Endothelial cell of umbilical vein (primary cell): ENCODE measurements at regions not wholly inside any gene's neighbourhood (a gene's known extent, or its start where the extent isn't known, plus 50 kb on each side); places are given as distances from the start of the nearest gene placed in this dataset.

Experiments used
- BruUV-seq: library from RNA; stranded (reverse); fragments of 400-500 nt; replicated peaks from 2 replicates; lab custom pipeline; 2021; lab: Mats Ljungman, UMichigan
- CTCF ChIA-PET: fragments of 300-600, 350-600 bp; sonication (Branson Sonifier 250); formaldehyde crosslinking; loops from one replicate; lab custom pipeline; 2021; ENCODE audit warnings: antibody characterized with exemption, inconsistent platforms; lab: Charles Lee
- POLR2A ChIA-PET: fragments of 300-600, 350-600 bp; sonication (Branson Sonifier 250); formaldehyde crosslinking; loops from one replicate; lab custom pipeline; 2021; ENCODE audit warnings: antibody characterized with exemption, inconsistent platforms; lab: Charles Lee
- DNase-seq: peaks from one replicate; pipeline ENCODE4 v3.0.0-alpha.2; 2011; ENCODE audit warnings: low read depth, low spot score
- FAIRE-seq: peaks from 2 replicates; lab custom pipeline; 2011; peaks lifted over from hg19 to GRCh38; lab: Jason Lieb, UNC
- H2AFZ ChIP-seq: 2 replicates; pipeline ENCODE4 v1.6.0; 2012; ENCODE audit warnings: low read depth, low read length, control low read depth, inconsistent platforms
- H3K27ac ChIP-seq: 2 replicates; pipeline ENCODE4 v1.5.1; 2011; ENCODE audit warnings: low read depth, mild to moderate bottlenecking, control low read depth, low read length, moderate library complexity; ENCODE audit not compliant: insufficient read depth
- H3K27me3 ChIP-seq, 2 experiments: 2 replicates each; pipeline versions ENCODE4 v1.6.0 to v1.6.1; 2011; ENCODE audit warnings: low read length in 2 of 2, mixed read lengths in 1 of 2; ENCODE audit not compliant: control insufficient read depth in 2 of 2, insufficient read depth in 2 of 2
- H3K36me3 ChIP-seq, 2 experiments: 2 replicates in 1 of 2; 3 replicates in 1 of 2; pipeline ENCODE4 v1.5.1; 2011; ENCODE audit warnings: low read length in 2 of 2, mild to moderate bottlenecking in 1 of 2, moderate library complexity in 1 of 2; ENCODE audit not compliant: control insufficient read depth in 2 of 2, insufficient read depth in 2 of 2; ENCODE audit errors: extremely low read depth in 1 of 2
- H3K4me1 ChIP-seq: 3 replicates; pipeline ENCODE4 v1.5.1; 2011; ENCODE audit warnings: mild to moderate bottlenecking, low read length; ENCODE audit not compliant: control insufficient read depth, insufficient read depth; ENCODE audit errors: extremely low read depth
- H3K4me2 ChIP-seq: 2 replicates; pipeline ENCODE4 v1.6.1; 2011; ENCODE audit warnings: low read length, control low read depth, mixed read lengths; ENCODE audit not compliant: insufficient read depth
- H3K4me3 ChIP-seq, 3 experiments: fragments of 200-600 bp in 1 of 3; sonication (generic), shearing (Covaris generic) in 1 of 3; replicated peaks in 1 of 3; 2 replicates each; pipeline ENCODE4 v1.5.1; 2011 to 2016; ENCODE audit warnings: control low read depth in 3 of 3, low read length in 3 of 3, mild to moderate bottlenecking in 2 of 3, inconsistent platforms in 1 of 3, low read depth in 1 of 3, moderate library complexity in 1 of 3; ENCODE audit not compliant: insufficient read depth in 1 of 3
- H3K79me2 ChIP-seq: 2 replicates; pipeline ENCODE4 v1.6.0; 2012; ENCODE audit warnings: low read length, inconsistent platforms; ENCODE audit not compliant: control insufficient read depth, insufficient read depth
- H3K9ac ChIP-seq: replicated peaks from 2 replicates; pipeline ENCODE3; 2011; ENCODE audit warnings: low read length, control low read depth; ENCODE audit not compliant: insufficient read depth; ENCODE audit errors: extremely low read depth
- H3K9me1 ChIP-seq: replicated peaks from 3 replicates; pipeline ENCODE4 v1.6.0; 2011; ENCODE audit warnings: mild to moderate bottlenecking, low read length; ENCODE audit not compliant: control insufficient read depth, insufficient read depth; ENCODE audit errors: extremely low read depth
- H3K9me3 ChIP-seq: replicated peaks from 2 replicates; pipeline ENCODE4 v1.5.1; 2012; ENCODE audit warnings: low read length, inconsistent platforms; ENCODE audit not compliant: control insufficient read depth, insufficient read depth
- H4K20me1 ChIP-seq: replicated peaks from 2 replicates; pipeline ENCODE3; 2011; ENCODE audit warnings: mild to moderate bottlenecking, low read length; ENCODE audit not compliant: control insufficient read depth, insufficient read depth; ENCODE audit errors: extremely low read depth
- CTCF ChIP-seq, 2 donors: IDR thresholded peaks; 1 replicate in 1 of 2; 2 replicates in 1 of 2; pipeline ENCODE4 v1.5.1; 2011; ENCODE audit warnings: low read length in 2 of 2, mild to moderate bottlenecking in 2 of 2, moderate library complexity in 2 of 2, control low read depth in 1 of 2, inconsistent platforms in 1 of 2, low read depth in 1 of 2; ENCODE audit not compliant: insufficient read depth in 1 of 2; ENCODE audit errors: extremely low read depth in 1 of 2
- EZH2 ChIP-seq: IDR thresholded peaks from 2 replicates; pipeline ENCODE4 v1.6.1; 2012; ENCODE audit warnings: borderline replicate concordance, low read depth, mild to moderate bottlenecking, moderate library complexity, low read length, inconsistent platforms; ENCODE audit not compliant: severe bottlenecking
- FOS ChIP-seq: IDR thresholded peaks from 2 replicates; pipeline ENCODE4 v1.6.1; 2011; ENCODE audit warnings: mild to moderate bottlenecking, low read length, moderate library complexity, borderline replicate concordance; ENCODE audit not compliant: insufficient read depth
- GATA2 ChIP-seq: IDR thresholded peaks from 2 replicates; pipeline ENCODE4 v1.7.0; 2011; ENCODE audit warnings: low read depth, mild to moderate bottlenecking, moderate library complexity, mixed read lengths, low read length; ENCODE audit not compliant: insufficient read length, insufficient read depth
- JUN ChIP-seq: IDR thresholded peaks from 2 replicates; pipeline ENCODE4 v1.6.1; 2011; ENCODE audit warnings: borderline replicate concordance, low read depth; ENCODE audit not compliant: insufficient read length, insufficient read depth
- MAX ChIP-seq: IDR thresholded peaks from 2 replicates; pipeline ENCODE4 v1.6.1; 2011; ENCODE audit not compliant: insufficient read depth, insufficient read length
- MYC ChIP-seq: IDR thresholded peaks from one replicate; pipeline ENCODE4 v1.6.1; 2011; ENCODE audit warnings: mild to moderate bottlenecking, low read depth, low read length
- POLR2A ChIP-seq: IDR thresholded peaks from 2 replicates; pipeline ENCODE4 v1.6.1; 2012; ENCODE audit warnings: low read depth, mild to moderate bottlenecking, control low read depth, low read length
- POLR2AphosphoS5 ChIP-seq: IDR thresholded peaks from 2 replicates; pipeline ENCODE4 v1.6.1; 2012; ENCODE audit warnings: low read depth, mild to moderate bottlenecking, control low read depth, low read length, moderate library complexity; ENCODE audit not compliant: insufficient read depth
- dilution Hi-C: fragments of 300-500 bp; cut with MboI; formaldehyde crosslinking; loops from one replicate; pipeline ENCODE4 v1.15.0; 2019; ENCODE audit warnings: low sequenced_read_pairs; ENCODE audit not compliant: extremely low pct_ligation_motif_present
- intact Hi-C: fragments of 100-400 bp; cut with micrococcal nuclease; formaldehyde crosslinking; loops from one replicate; pipeline ENCODE4 v1.10.0; 2022

GRCh38 chr2:221705185-221705877, 133.2 kb upstream of the EPHA4 start:
- H3K4me3 ChIP-seq = no peak overlapping the region
- H2AFZ ChIP-seq = no peak overlapping the region
- no peaks in the 10 kb centered on the region for H3K36me3 ChIP-seq
- no peaks in the 10 kb centered on the region for H3K27me3 ChIP-seq
- ChIA-PET CTCF (no interaction called here), POLR2A (no interaction called here)
- TF ChIP-seq GATA2 (no peak), FOS (no peak), EZH2 (no peak)
- H3K4me2 ChIP-seq = no peak overlapping the region
- no peaks in the 10 kb centered on the region for H3K9me3 ChIP-seq
- dilution Hi-C loops = no loop called here
- no TSS peak for BruUV-seq
- H3K4me1 ChIP-seq = no peaks in the 10 kb centered on the region
- no peaks in the 10 kb centered on the region for H3K9me1 ChIP-seq
- intact Hi-C loops = no loop called here
- H3K27ac ChIP-seq = no peak overlapping the region
- no peak overlapping the region for H3K9ac ChIP-seq
- H3K79me2 ChIP-seq = no peaks in the 10 kb centered on the region
- H4K20me1 ChIP-seq = no peaks in the 10 kb centered on the region
- FAIRE-seq (no peak), DNase-seq (no peak)

GRCh38 chr2:221704442-221704841, 132.3 kb upstream of the EPHA4 start:
- dilution Hi-C loops = no loop called here
- Histone ChIP-seq H3K27ac (no peak overlapping the region), H3K4me2 (no peak overlapping the region), H3K4me1 (no peaks in the 10 kb centered on the region), H3K9me3 (no peaks in the 10 kb centered on the region), H4K20me1 (no peaks in the 10 kb centered on the region), H2AFZ (no peak overlapping the region), H3K79me2 (no peaks in the 10 kb centered on the region), H3K27me3 (no peaks in the 10 kb centered on the region), H3K9me1 (no peaks in the 10 kb centered on the region), H3K9ac (no peak overlapping the region), H3K4me3 (no peak overlapping the region), H3K36me3 (no peaks in the 10 kb centered on the region)
- TF ChIP-seq POLR2AphosphoS5 (no peak), GATA2 (no peak), CTCF (IDR thresholded peaks at IDR 0.05; ENCODE audit: extremely low read depth in 1 of 2, insufficient read depth in 1 of 2, low read depth in 1 of 2, low read length in 2 of 2) (no peak), MAX (no peak), POLR2A (no peak), FOS (no peak), MYC (no peak), EZH2 (no peak), JUN (no peak)
- intact Hi-C loops = no loop called here
- DNase-seq = no peak
- ChIA-PET CTCF (no interaction called here), POLR2A (no interaction called here)
- no peak for FAIRE-seq
- no TSS peak for BruUV-seq
